Right lobe of liver (tissue), 6 donors: ENCODE measurements at regions not wholly inside any gene's neighbourhood (a gene's known extent, or its start where the extent isn't known, plus 50 kb on each side); places are given as distances from the start of the nearest gene placed in this dataset.

Experiments
- ATAC-seq, 4 donors: fragments of 200-7000 bp; cut with Tn5 transposase; one replicate each; pipeline ENCODE4 v1.9.1; 2020; ENCODE audit warnings: mild to moderate bottlenecking in 4 of 4, moderate library complexity in 4 of 4
- DNase-seq, 3 donors: peaks; one replicate each; pipeline ENCODE4 v3.0.0-alpha.2; 2020
- H3K27ac ChIP-seq, 3 donors: fragments of 200-600 bp; one replicate each; pipeline ENCODE4 v1.8.0; 2022
- H3K27me3 ChIP-seq, 2 donors: fragments of 200-600 bp; one replicate each; pipeline ENCODE4 v1.8.0; 2022
- H3K36me3 ChIP-seq, 4 donors: fragments of 200-600 bp; sonication (generic) in 1 of 4; one replicate each; pipeline versions ENCODE4 v1.5.1 to v1.8.0; 2017 to 2022; ENCODE audit warnings: control low read depth in 1 of 4
- H3K4me1 ChIP-seq, 4 donors: fragments of 200-600 bp; sonication (generic) in 1 of 4; one replicate each; pipeline versions ENCODE4 v1.5.1 to v1.8.0; 2017 to 2022; ENCODE audit warnings: control low read depth in 1 of 4
- H3K4me3 ChIP-seq, 3 donors: fragments of 200-600 bp; one replicate each; pipeline ENCODE4 v1.8.0; 2022
- H3K9me3 ChIP-seq, 4 donors: fragments of 200-600 bp; sonication (generic) in 1 of 4; one replicate each; pipeline versions ENCODE4 v1.5.1 to v1.8.0; 2017 to 2022; ENCODE audit warnings: control low read depth in 1 of 4
- CTCF ChIP-seq, 4 donors: fragments of 200-600 bp in 3 of 4; fragments of 450-650 bp in 1 of 4; IDR thresholded peaks; one replicate each; pipeline versions ENCODE4 v1.5.1 to v1.8.0; 2016 to 2022; ENCODE audit warnings: antibody characterized with exemption in 4 of 4, mild to moderate bottlenecking in 2 of 4
- POLR2A ChIP-seq: fragments of 450-650 bp; IDR thresholded peaks from one replicate; pipeline ENCODE4 v1.6.1; 2017; ENCODE audit warnings: antibody characterized with exemption, mild to moderate bottlenecking
- WGBS: methylation state at CpG from one replicate; pipeline ENCODE4 v1.1.6; 2018; ENCODE audit warnings: low coverage, low lambda C conversion rate; ENCODE audit not compliant: insufficient coverage; ENCODE audit errors: missing lambda C conversion rate; 5-methylcytosine and 5-hydroxymethylcytosine counted together
- intact Hi-C, 2 donors: fragments of 100-400 bp; cut with DNase I; formaldehyde crosslinking; loops; one replicate each; pipeline versions ENCODE4 v1.11.2 to v1.14.1; 2022
- donor health status: DM: no; HTN: yes; CAD: no.
- donor health status: DM: no; HTN: no; CAD: no.
- donor health status: DM: no; HTN: no; CAD: no.
- donor health status: DM: no; HTN: yes; CAD: no.
- donor health status: DM: no; HTN: yes; CAD: no.

- no peak overlapping the region for H3K27ac ChIP-seq
- no peaks in the 10 kb centered on the region for H3K27me3 ChIP-seq
- DNase-seq (no peak), ATAC-seq (no peak)
- no peak overlapping the region for H3K4me3 ChIP-seq
- H3K4me1 ChIP-seq = no peaks in the 10 kb centered on the region
- whole genome bisulfite sequencing = 77% methylated on average over 2 of the region's 2 CpGs
- no peaks in the 10 kb centered on the region for H3K9me3 ChIP-seq
- intact Hi-C loops = no loop called here
- H3K36me3 ChIP-seq = no peaks in the 10 kb centered on the region
- TF ChIP-seq POLR2A = no peak
- TF ChIP-seq CTCF (IDR thresholded peaks at IDR 0.05) = no peak
Measured at GRCh38 chr9:78622126-78622525, 325.2 kb downstream of the PSAT1 start.

GRCh38 chr9:78626971-78627370 is 330.0 kb downstream of the PSAT1 start:
- ATAC-seq = no peak
- TF ChIP-seq CTCF (IDR thresholded peaks at IDR 0.05) (no peak), POLR2A (no peak)
- Histone ChIP-seq H3K9me3 (no peaks in the 10 kb centered on the region), H3K27me3 (no peaks in the 10 kb centered on the region), H3K4me3 (no peak overlapping the region), H3K36me3 (no peaks in the 10 kb centered on the region), H3K4me1 (no peaks in the 10 kb centered on the region), H3K27ac (no peak overlapping the region)
- DNase-seq = no peak
- intact Hi-C loops = no loop called here

- Histone ChIP-seq H3K4me1 (no peaks in the 10 kb centered on the region), H3K27ac (no peak overlapping the region), H3K36me3 (no peaks in the 10 kb centered on the region), H3K4me3 (no peak overlapping the region), H3K27me3 (no peaks in the 10 kb centered on the region), H3K9me3 (no peaks in the 10 kb centered on the region)
- ATAC-seq (no peak), DNase-seq (no peak)
- no peak for TF ChIP-seq POLR2A
- TF ChIP-seq CTCF (IDR thresholded peaks at IDR 0.05) = no peak
- intact Hi-C loops = no loop called here
- 44% methylated on average over 4 of the region's 4 CpGs for WGBS
Measured at GRCh38 chr9:78630966-78631365, 334.0 kb downstream of the PSAT1 start.

- Histone ChIP-seq H3K9me3 (peaks cover 0 to under 1% (median 0%) of the 10 kb centered on the region in 4 donors), H3K36me3 (no peaks in the 10 kb centered on the region), H3K27me3 (no peaks in the 10 kb centered on the region), H3K4me3 (no peak overlapping the region), H3K27ac (no peak overlapping the region), H3K4me1 (no peaks in the 10 kb centered on the region)
- intact Hi-C loops = no loop called here
- ATAC-seq (no peak), DNase-seq (no peak)
- TF ChIP-seq CTCF (IDR thresholded peaks at IDR 0.05) (no peak), POLR2A (no peak)
- 38% methylated on average over 4 of the region's 4 CpGs for WGBS
Measured at GRCh38 chr9:78640728-78641127, 343.8 kb downstream of the PSAT1 start.

- no peak overlapping the region for H3K4me3 ChIP-seq
- no peak for ATAC-seq
- DNase-seq = no peak
- H3K9me3 ChIP-seq = peaks cover 0 to 3% (median 0%) of the 10 kb centered on the region in 4 donors
- no peaks in the 10 kb centered on the region for H3K27me3 ChIP-seq
- H3K4me1 ChIP-seq = no peaks in the 10 kb centered on the region
- no peaks in the 10 kb centered on the region for H3K36me3 ChIP-seq
- no peak for TF ChIP-seq CTCF (IDR thresholded peaks at IDR 0.05)
- TF ChIP-seq POLR2A = no peak
- intact Hi-C loops = no loop called here
- H3K27ac ChIP-seq = no peak overlapping the region
Measured at GRCh38 chr9:78644359-78644758, 347.4 kb downstream of the PSAT1 start.
